Breast epithelium (tissue), 4 donors: ENCODE measurements at regions not wholly inside any gene's neighbourhood (a gene's known extent, or its start where the extent isn't known, plus 50 kb on each side); places are given as distances from the start of the nearest gene placed in this dataset.

Source experiments
- DNase-seq, 2 donors: peaks; one replicate each; pipeline ENCODE4 v3.0.0-alpha.2; 2019; ENCODE audit warnings: low spot score in 2 of 2
- H3K27ac ChIP-seq, 2 donors: fragments of 200-600 bp; sonication (generic) in 1 of 2; one replicate each; pipeline ENCODE4 v1.5.1; 2016 to 2019; ENCODE audit warnings: mild to moderate bottlenecking in 1 of 2
- H3K27me3 ChIP-seq, 2 donors: fragments of 200-600 bp; sonication (generic) in 1 of 2; one replicate each; pipeline versions ENCODE4 v1.5.1 to v1.6.0; 2017 to 2019; ENCODE audit warnings: control low read depth in 1 of 2, mild to moderate bottlenecking in 1 of 2
- H3K36me3 ChIP-seq: fragments of 200-600 bp; one replicate; pipeline ENCODE4 v1.5.1; 2019
- H3K4me1 ChIP-seq, 2 donors: fragments of 200-600 bp; sonication (generic); one replicate each; pipeline ENCODE4 v1.5.1; 2016 to 2019; ENCODE audit warnings: control low read depth in 1 of 2
- H3K4me3 ChIP-seq, 3 donors: fragments of 200-600 bp; sonication (generic); 1 replicate in 2 of 3; 2 replicates in 1 of 3; pipeline ENCODE4 v1.5.1; 2016 to 2019; ENCODE audit warnings: mild to moderate bottlenecking in 3 of 3, moderate library complexity in 2 of 3
- H3K9me3 ChIP-seq, 2 donors: fragments of 200-600 bp; sonication (generic) in 1 of 2; one replicate each; pipeline ENCODE4 v1.5.1; 2016 to 2019; ENCODE audit warnings: control low read depth in 1 of 2
- CTCF ChIP-seq, 3 donors: fragments of 450-650 bp; IDR thresholded peaks; one replicate each; pipeline ENCODE4 v1.5.1; 2016 to 2017; ENCODE audit warnings: antibody characterized with exemption in 3 of 3, mild to moderate bottlenecking in 3 of 3, moderate library complexity in 3 of 3
- POLR2A ChIP-seq: fragments of 450-650 bp; IDR thresholded peaks from one replicate; pipeline ENCODE4 v1.6.1; 2016; ENCODE audit warnings: antibody characterized with exemption, mild to moderate bottlenecking, moderate library complexity
- POLR2AphosphoS5 ChIP-seq, 3 donors: sonication (generic); formaldehyde crosslinking; IDR thresholded peaks; one replicate each; pipeline ENCODE4 v1.6.1; 2017; ENCODE audit warnings: antibody characterized with exemption in 3 of 3
- intact Hi-C: fragments of 100-400 bp; cut with DNase I; formaldehyde crosslinking; loops from one replicate; pipeline ENCODE4 v1.15.1; 2023; ENCODE audit warnings: low total_unique reads

GRCh38 chr21:27715131-27715530 lies 748.2 kb upstream of the ADAMTS5 start:
- H3K9me3 ChIP-seq: no peaks in the 10 kb centered on the region
- no peaks in the 10 kb centered on the region for H3K4me1 ChIP-seq
- TF ChIP-seq CTCF (IDR thresholded peaks at IDR 0.05): no peak
- no peak for TF ChIP-seq POLR2A
- no peak for TF ChIP-seq POLR2AphosphoS5 (IDR thresholded peaks at IDR 0.05)

GRCh38 chr21:27713154-27714109 lies 746.5 kb upstream of the ADAMTS5 start:
- no peak for DNase-seq
- Histone ChIP-seq H3K9me3 (no peaks in the 10 kb centered on the region), H3K36me3 (no peaks in the 10 kb centered on the region), H3K4me1 (no peaks in the 10 kb centered on the region), H3K27me3 (no peaks in the 10 kb centered on the region), H3K27ac (peak overlapping the region in 1 of 2 donors; percentile 38), H3K4me3 (no peak overlapping the region)
- intact Hi-C loops: no loop called here
- no peak for TF ChIP-seq POLR2A
- no peak for TF ChIP-seq POLR2AphosphoS5 (IDR thresholded peaks at IDR 0.05)
- TF ChIP-seq CTCF (IDR thresholded peaks at IDR 0.05): no peak

More at GRCh38 chr21:27715131-27715530, 748.2 kb upstream of the ADAMTS5 start:
- intact Hi-C loops: no loop called here
- DNase-seq: no peak
- H3K27ac ChIP-seq: no peak overlapping the region
- no peaks in the 10 kb centered on the region for H3K27me3 ChIP-seq
- H3K4me3 ChIP-seq: no peak overlapping the region
- H3K36me3 ChIP-seq: no peaks in the 10 kb centered on the region

- intact Hi-C loops: no loop called here
- TF ChIP-seq POLR2A (no peak), POLR2AphosphoS5 (IDR thresholded peaks at IDR 0.05) (no peak), CTCF (IDR thresholded peaks at IDR 0.05) (no peak)
- Histone ChIP-seq H3K4me1 (no peaks in the 10 kb centered on the region), H3K27ac (no peak overlapping the region), H3K36me3 (no peaks in the 10 kb centered on the region), H3K27me3 (no peaks in the 10 kb centered on the region), H3K4me3 (no peak overlapping the region), H3K9me3 (peaks cover 0 to 7% of the 10 kb centered on the region in 2 donors)
- no peak for DNase-seq
Measured at GRCh38 chr21:27704567-27705166, 737.8 kb upstream of the ADAMTS5 start.

- no peaks in the 10 kb centered on the region for H3K4me1 ChIP-seq
- H3K4me3 ChIP-seq: no peak overlapping the region
- no peak for DNase-seq
- peaks cover 0 to 7% of the 10 kb centered on the region in 2 donors for H3K9me3 ChIP-seq
- intact Hi-C loops: no loop called here
- peak overlapping the region in 1 of 2 donors; percentile 23 for H3K27ac ChIP-seq
- no peak for TF ChIP-seq POLR2AphosphoS5 (IDR thresholded peaks at IDR 0.05)
- no peak for TF ChIP-seq CTCF (IDR thresholded peaks at IDR 0.05)
- TF ChIP-seq POLR2A: no peak
- H3K27me3 ChIP-seq: no peaks in the 10 kb centered on the region
- no peaks in the 10 kb centered on the region for H3K36me3 ChIP-seq
Measured at GRCh38 chr21:27703791-27704190, 736.9 kb upstream of the ADAMTS5 start.
